RWPE2 (cell line): ENCODE measurements at regions not wholly inside any gene's neighbourhood (a gene's known extent, or its start where the extent isn't known, plus 50 kb on each side); places are given as distances from the start of the nearest gene placed in this dataset.

Source experiments
- ATAC-seq: fragments of 200-7000 bp; cut with Tn5 transposase; 3 replicates; pipeline ENCODE4 v1.9.1; 2021; ENCODE audit warnings: low read depth
- DNase-seq: peaks from one replicate; pipeline ENCODE4 v3.0.0-alpha.2; 2020; ENCODE audit warnings: low spot score
- H3K27ac ChIP-seq: fragments of 450-650 bp; 2 replicates; pipeline ENCODE4 v1.5.1; 2017; ENCODE audit warnings: mild to moderate bottlenecking; ENCODE audit not compliant: poor library complexity, severe bottlenecking
- H3K27me3 ChIP-seq: fragments of 250-450 bp; sonication (Bioruptor Pico); 2 replicates; pipeline ENCODE4 v1.5.1; 2021; ENCODE audit warnings: mild to moderate bottlenecking, moderate library complexity; ENCODE audit not compliant: insufficient read depth, poor library complexity, severe bottlenecking
- H3K36me3 ChIP-seq: fragments of 250-450 bp; sonication (Bioruptor Pico); 2 replicates; pipeline ENCODE4 v1.5.1; 2020; ENCODE audit warnings: low read depth, mild to moderate bottlenecking, moderate library complexity
- H3K4me1 ChIP-seq: fragments of 250-450 bp; sonication (Bioruptor Pico); 2 replicates; pipeline ENCODE4 v1.5.1; 2021; ENCODE audit warnings: mild to moderate bottlenecking, moderate library complexity; ENCODE audit not compliant: insufficient read depth, poor library complexity, severe bottlenecking
- H3K4me3 ChIP-seq: fragments of 250-450 bp; sonication (Bioruptor Pico); 2 replicates; pipeline ENCODE4 v1.5.1; 2021; ENCODE audit warnings: mild to moderate bottlenecking, moderate library complexity; ENCODE audit not compliant: severe bottlenecking
- H3K9me3 ChIP-seq: fragments of 250-450 bp; sonication (Bioruptor Pico); 2 replicates; pipeline ENCODE4 v1.5.1; 2021; ENCODE audit warnings: mild to moderate bottlenecking, moderate library complexity; ENCODE audit not compliant: severe bottlenecking
- CTCF ChIP-seq: fragments of 450-650 bp; IDR thresholded peaks from one replicate; pipeline ENCODE4 v1.5.1; 2017; ENCODE audit warnings: mild to moderate bottlenecking, moderate library complexity; ENCODE audit not compliant: poor library complexity, severe bottlenecking

- no peak for ATAC-seq
- DNase-seq = no peak
- Histone ChIP-seq H3K9me3 (no peaks in the 10 kb centered on the region), H3K36me3 (no peaks in the 10 kb centered on the region), H3K4me3 (no peak overlapping the region), H3K4me1 (no peaks in the 10 kb centered on the region), H3K27me3 (peaks cover 4% of the 10 kb centered on the region), H3K27ac (no peak overlapping the region)
- TF ChIP-seq CTCF = no peak
Observed at GRCh38 chr3:124635169-124635539, 95.1 kb upstream of the UMPS start.

GRCh38 chr3:124636101-124636862, 94.0 kb upstream of the UMPS start:
- H3K27ac ChIP-seq = no peak overlapping the region
- H3K4me1 ChIP-seq = no peaks in the 10 kb centered on the region
- H3K4me3 ChIP-seq = no peak overlapping the region
- DNase-seq (no peak), ATAC-seq (no peak)
- TF ChIP-seq CTCF = no peak
- no peaks in the 10 kb centered on the region for H3K9me3 ChIP-seq
- H3K36me3 ChIP-seq = no peaks in the 10 kb centered on the region
- H3K27me3 ChIP-seq = peaks cover 5% of the 10 kb centered on the region

- Histone ChIP-seq H3K9me3 (no peaks in the 10 kb centered on the region), H3K4me1 (no peaks in the 10 kb centered on the region), H3K36me3 (no peaks in the 10 kb centered on the region), H3K27me3 (peaks cover 7% of the 10 kb centered on the region), H3K27ac (no peak overlapping the region), H3K4me3 (no peak overlapping the region)
- ATAC-seq (no peak), DNase-seq (no peak)
- no peak for TF ChIP-seq CTCF
Observed at GRCh38 chr3:124636863-124637296, 93.4 kb upstream of the UMPS start.

- DNase-seq (no peak), ATAC-seq (no peak)
- H3K4me1 ChIP-seq = no peaks in the 10 kb centered on the region
- no peaks in the 10 kb centered on the region for H3K9me3 ChIP-seq
- no peak overlapping the region for H3K27ac ChIP-seq
- no peaks in the 10 kb centered on the region for H3K36me3 ChIP-seq
- no peak for TF ChIP-seq CTCF
- H3K4me3 ChIP-seq = no peak overlapping the region
- peaks cover 7% of the 10 kb centered on the region for H3K27me3 ChIP-seq
Observed at GRCh38 chr3:124639406-124640237, 90.6 kb upstream of the UMPS start.
